ENCODE measurements at regions not wholly inside any gene's neighbourhood (a gene's known extent, or its start where the extent isn't known, plus 50 kb on each side); places are given as distances from the start of the nearest gene placed in this dataset.

DNA sequence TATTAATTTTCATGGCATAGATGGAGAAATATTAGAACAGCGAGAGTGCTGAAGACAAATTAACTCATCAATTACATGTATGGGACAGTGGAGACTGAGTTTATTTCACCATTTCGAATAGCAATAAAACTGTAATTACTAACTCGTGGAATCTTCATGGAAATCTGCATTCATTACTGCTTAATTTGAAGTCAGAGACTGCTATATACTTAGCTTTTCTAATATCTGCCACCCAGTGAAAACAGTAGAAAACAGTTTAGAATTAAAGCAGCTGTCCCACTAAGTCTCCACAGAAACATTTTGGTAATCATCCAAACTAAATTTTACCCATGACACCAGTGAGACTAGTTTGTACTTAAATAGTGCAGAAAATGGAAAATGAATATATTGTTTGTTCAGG lies 56.8 kb downstream of the IZUMO3 start:
- DNase-seq, result no peak

DNA sequence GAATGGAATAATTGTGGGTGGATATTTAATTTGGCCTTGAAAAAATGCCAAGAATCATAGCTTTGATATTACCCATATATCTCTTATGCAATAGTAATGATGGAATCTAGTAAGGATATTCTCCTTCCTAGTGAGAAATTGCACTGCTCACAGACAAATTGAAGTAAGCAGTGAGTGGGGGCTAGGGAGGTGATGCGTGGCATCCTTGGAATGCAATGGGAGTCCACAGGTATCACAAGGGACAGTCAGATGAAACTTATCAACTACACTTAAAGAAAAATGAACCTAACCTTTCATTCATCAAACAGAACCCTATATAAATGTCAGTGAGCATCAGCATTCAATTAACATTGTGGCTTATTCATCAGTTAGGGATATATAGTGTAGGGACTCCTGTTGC lies 57.8 kb downstream of the IZUMO3 start:
- DNase-seq, result no peak

DNA sequence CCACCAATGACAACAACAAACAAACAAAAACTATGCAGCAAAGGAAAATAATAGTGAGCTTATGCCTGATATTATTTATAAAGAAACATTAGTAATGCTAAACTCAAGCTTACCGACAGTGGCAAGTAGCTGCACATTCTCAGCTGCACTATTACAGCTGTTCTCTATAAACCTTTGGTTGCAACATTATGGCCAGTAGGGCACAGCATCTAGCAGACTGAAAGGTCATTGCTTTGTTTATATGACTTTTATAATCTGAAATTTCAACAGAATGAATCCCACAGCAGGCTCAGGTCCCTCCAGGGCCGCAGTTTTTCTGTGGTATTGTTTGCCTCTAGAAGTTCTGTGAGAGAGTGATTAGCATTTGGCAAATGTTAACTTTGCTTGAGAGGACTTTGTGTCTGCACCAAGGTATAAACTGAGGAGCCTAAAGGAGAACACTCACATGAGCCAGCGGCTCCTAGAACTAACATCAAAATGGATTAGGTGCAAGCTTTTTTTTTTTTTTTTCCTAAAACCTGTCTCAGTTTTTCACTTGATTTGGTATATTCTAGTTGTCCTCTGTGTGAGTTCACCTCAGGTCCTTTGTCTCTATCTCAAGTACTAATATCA lies 58.3 kb downstream of the IZUMO3 start:
- DNase-seq, result peak in 1 of 2 experiments; percentile 21

DNA sequence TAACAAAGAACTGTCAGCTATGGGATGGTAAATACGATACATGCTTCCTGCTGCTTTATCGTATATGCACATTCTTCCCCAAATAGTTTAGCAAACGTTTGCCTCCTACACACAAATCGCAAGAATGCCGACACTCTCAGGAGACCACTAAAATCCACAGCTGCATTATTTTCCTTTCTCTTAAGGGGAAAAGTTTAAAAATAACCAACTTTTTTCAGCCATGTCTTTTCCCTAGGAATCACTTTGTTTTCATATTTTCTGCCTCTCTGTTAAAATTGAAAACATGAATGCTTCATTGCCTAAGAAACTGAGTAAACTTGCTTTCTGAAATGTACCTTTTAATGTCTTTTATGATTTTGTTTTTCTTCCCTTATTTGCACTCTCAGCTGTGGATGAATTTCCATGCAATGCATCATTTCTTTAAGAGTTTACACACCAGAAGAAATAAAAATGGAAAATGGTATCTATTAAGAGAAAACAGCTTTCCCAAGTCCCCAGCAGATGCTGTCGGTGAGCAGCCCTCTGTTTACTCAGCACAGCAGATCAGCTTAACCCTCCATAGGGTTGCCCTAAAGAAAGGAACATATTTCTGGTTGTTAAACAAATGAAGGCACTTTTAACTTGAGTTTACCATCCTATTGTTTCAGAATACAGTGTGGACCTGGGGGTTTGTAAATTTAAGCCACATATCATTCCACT lies 66.2 kb downstream of the IZUMO3 start:
- no peak for DNase-seq

DNA sequence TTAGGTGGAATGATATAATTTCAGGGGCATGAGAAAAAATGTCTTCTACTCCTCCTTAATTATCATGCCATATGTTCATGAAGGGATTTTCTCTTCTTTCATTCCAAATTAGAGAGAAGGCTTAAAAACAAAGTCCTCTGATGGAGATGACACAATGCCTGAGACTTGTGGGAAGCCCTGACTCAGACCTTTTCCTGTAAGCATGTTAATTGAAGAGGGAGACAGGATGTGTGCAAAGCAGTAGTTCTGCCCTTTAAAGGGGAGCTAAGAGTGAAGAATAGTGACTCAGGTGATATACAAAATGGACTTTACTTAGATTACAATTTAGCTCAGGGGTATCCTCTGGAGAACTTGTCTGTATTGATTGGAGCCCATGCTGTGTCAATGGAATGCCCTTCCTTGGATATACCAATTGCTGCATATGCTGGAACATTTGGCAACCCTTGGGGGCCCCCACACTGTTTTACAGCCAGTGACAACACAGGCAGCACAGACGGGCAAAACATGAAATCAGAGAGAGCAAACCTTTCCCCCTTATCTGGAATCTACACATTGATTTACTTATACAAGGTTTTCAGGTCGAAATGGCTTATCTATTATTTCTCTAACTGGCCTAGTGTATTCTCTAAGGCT lies 81.3 kb downstream of the IZUMO3 start:
- DNase-seq, result no peak

DNA sequence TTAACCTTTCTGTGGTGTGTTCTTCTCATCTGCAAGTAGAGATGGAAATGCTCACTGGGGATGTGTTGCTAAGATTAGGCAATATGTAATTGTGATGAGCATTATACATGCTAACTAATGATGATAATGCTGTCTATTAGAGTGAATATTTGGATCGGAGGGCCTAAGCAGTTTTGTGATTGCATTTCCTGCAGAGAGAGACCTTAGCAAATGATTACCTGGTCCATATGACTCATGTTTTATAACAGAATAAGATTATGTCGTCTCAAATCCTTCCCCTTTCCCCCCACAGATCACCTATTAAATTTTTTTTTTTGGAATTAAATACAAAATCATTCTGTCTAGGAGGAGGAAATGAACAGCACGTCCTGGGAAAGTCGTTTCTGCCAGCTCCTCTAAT lies 82.7 kb downstream of the IZUMO3 start:
- DNase-seq, result no peak

DNA sequence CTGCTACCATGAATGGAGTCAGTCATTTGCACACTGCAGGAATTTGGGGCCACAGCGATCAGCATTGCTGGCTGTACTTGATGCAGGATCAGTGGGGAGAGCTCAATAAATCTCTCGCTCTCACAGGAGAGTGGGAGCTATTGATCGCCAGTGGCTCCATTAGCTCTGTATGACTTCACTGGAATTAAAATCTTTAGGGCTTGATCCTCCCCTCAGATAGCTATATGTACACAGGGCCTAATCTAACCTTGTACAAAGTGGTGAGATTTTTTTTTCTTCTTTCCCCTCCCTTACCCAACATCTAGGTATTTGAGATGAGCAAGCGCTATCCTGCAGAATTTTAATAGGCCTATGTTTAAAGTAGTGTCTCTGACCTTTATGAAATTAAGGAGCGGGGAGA lies 84.9 kb downstream of the IZUMO3 start:
- DNase-seq, result no peak

DNA sequence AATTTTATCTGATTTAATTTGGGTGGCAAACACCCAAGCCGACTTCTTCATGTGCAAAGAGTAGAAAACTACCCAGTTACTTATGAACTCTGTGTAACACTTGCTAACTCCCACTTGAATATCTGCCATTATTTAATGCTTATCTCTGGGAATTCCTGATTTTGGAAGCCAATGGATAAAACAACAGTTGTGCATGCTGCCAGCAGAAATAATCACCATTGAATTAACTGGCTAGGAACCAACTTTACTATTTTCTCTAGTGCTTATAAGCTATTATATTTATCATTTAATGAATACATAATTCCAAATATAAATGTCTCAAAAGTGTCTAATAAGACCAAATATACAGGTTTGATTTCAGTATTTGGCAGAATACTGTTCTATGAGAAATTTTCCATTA lies 85.7 kb downstream of the IZUMO3 start:
- no peak for DNase-seq

DNA sequence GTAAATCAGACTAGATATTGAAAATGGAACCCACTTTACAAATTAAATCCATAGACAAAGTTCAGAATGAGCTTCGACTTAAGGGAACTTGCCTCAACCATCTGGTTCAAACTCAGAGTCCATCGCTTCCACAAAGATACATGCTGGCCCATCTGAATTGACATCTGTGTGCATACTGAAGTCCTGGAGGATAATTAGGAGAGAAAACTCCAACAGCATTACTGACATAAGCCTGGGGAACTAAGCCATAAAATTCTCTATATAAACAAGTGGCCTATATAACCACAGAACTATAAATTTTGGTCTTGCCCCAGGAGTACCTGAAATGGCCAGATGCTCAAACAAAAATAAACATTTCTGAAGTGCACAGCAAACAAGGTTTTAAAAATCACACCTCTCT lies 94.4 kb downstream of the IZUMO3 start:
- DNase-seq, result peak; percentile 83 to 85

DNA sequence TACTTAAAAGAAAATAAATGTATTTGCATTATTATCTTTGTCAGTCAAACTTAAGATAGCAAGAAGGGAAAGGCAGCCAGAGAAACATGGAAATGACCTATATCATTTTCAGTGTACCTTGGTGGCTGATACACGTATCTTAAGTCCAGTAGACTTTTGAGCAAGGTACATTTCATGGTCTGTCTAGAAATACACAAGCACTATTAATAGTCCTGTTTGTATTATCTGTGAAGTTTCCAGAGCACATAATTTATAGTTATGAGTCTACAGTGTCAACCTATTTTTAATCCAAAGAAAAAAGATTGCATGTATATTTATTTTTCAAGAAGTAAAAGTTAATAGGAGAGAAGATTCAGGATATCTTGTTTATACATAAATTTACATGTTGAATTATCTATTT lies 95.7 kb downstream of the IZUMO3 start:
- DNase-seq, result no peak

DNA sequence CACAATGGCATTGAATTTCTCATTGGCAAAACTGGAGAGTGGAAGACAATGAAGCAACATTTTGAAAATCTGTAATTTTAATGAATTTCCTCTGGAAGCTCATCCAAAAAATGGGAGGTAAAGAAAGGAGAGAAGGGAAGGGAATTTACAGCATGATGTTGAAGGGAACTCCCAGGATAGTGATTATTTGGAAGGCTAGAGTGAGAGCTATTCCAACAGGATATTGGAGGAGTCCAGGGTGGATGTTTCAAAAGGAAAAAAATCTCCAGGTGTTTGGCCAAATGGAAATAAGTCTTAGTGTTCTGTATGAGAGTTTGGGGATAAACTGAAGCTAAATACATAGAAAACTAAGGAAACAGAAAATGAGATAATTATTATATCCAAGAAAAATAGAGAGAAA lies 106.2 kb downstream of the IZUMO3 start:
- DNase-seq, result no peak

DNA sequence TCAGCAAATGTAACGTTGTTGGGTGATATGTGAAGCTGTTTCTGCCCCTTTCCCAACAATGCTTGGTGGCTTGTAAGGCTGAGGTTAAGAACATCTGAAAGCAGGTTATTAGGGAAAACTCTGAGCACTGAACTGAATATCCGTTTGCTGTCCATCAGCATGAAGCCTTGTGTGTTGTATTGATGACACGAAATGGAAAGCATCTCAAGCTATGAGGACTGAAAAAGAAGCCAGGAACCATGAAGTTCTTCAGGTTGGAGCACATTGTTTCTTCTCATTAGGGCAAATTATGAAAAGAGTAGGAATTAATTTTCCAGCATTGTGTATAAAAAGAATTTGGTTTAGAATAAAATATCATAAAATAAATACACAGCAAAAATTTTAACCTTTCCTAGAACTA lies 106.8 kb downstream of the IZUMO3 start:
- no peak for DNase-seq

DNA sequence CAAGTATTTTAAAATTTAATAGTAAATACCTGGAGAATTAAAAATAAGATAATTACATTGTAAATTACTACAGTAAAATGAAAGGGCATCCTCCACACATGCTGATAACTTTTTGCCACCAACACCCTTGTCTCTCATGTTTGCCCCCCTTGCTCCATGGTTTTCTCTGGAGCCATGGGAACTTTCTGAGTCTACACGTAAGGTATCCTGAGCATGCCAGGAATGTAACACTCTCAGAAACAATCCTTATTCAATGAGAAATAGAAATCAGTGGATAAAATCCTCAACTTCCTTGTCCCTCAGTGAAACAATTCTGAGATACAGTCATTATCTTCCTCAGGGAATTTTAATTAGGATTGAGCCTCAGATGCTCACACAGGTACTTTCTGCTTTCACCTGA lies 108.9 kb downstream of the IZUMO3 start:
- DNase-seq, result no peak

DNA sequence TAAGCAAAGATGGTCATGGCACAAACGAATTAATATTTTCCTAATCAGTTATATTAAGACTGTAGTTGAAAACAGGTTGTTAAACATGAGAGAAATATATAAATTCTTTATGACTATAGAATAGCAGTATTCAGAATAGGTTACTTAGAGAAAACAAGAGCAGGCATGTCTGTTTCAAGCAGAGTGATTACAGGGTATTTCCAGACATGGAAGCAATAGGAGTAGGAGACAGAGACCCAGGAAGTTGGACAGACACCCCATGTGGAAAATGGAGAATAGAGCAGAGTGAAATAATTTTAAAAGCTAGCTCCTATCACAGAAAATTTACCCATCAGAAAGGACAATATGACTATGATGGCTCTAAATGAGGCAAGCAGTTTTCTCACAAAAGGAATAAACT lies 111.5 kb downstream of the IZUMO3 start:
- no peak for DNase-seq

DNA sequence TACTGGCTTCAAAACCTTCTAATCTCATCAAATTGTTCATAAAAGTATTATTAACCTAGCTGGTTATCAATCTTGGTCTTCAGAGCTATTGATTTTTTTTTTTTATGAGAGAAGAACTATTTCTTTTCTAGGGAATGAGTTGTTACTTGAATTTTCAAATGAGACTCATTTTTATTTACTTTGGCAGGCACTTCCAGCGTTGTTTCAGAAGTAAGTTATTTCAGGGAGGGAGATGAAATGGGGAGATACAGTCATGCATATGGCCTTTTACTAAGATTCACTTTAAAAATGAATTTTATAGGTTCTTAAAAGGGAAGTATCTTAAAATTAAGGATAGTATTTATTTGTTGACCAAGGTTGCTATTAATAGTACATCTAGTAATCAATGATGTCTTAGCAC lies 129.6 kb downstream of the IZUMO3 start:
- no peak for DNase-seq

DNA sequence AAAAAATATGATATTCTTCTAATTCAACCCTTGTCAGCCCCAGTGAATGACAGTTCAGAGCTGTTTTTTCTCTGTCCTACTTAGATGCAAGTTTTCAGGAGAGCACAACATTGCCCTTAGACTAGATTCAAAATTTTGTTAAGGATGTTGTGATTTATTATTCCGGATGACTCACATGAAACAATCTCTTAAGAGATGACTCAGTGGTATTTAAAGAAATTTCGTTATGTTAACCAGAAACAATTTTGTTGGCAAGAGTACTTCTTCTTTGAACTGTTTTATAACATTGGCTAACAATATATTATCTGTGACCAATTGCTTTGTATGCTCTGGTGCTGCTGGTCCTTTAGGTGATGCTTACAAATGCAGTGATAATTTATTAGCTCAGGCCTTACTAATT lies 132.0 kb downstream of the IZUMO3 start:
- no peak for DNase-seq

DNA sequence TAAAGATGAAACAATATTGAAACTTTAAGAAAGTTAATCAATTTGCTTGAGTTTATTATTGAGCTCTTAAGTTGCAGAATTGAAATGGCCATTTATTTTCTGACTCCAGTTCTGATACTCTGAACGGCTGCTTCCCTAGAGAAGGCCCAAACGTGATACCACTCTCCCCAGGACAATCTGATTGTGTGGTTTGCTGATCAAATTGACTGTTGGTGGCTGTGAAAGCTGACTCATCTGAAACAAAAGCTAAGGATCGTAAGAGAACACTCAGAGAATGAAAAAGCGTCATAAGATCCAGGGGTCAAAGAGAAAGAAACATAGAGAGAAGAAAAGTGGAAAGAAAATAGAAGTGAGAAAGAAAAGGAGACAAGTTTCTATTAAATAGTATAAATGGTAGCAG lies 147.2 kb downstream of the IZUMO3 start:
- no peak for DNase-seq

DNA sequence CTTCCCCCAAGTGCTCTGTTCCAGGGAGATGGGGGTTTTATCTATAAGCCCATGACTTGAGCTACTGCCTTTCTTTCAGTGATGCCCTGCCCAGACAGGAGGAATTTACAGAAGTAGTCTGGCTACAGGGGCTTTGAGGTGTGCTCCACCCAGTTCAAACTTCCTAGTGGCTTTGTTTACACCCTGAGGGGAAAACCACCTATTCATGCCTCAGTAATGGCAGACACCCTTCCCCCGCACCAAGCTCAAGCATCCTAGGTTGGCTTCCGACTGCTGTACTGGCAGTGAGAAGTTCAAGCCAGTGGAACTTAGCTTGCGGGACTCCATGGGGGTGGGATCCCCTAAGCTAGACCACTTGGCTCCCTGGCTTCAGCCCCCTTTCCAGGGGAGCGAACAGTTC lies 154.6 kb downstream of the IZUMO3 start:
- DNase-seq, result no peak

DNA sequence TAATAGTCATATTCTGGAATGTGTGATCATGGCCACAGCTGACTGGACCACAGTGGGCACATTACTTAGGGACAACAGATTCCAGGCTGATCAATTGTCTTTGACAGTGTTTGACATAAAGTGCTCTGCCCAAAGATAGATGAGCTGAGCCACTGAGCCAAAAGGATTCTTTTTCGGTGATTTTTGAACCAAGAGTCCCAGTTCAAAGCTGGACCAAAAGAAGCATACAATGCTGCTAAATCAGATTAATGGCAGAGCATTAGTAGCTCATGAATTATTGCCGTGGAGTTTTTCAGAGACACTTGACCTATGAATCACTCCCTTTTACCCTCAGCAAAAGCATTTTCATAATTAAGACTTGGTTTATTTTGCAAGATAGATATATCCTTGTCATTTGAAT lies 160.6 kb downstream of the IZUMO3 start:
- DNase-seq, result no peak

DNA sequence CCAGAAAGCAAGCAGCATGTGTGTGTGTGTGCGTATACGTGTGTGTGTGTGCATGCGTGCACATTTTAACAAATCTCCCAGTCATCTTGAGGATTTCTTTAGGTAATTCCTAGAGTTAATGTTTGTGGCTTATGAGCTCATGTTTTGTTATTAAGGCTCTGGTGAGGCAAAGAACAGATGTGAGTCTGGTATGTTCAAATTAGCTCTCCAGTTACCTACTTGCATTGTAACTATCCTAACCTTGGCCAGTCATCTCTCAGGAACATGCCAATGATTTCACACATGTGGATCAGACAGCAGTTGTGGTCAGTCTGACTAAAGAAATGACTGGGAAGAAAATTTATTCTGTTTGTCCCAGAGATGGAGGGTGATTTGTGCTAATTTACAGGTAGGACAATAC lies 163.1 kb downstream of the IZUMO3 start:
- no peak for DNase-seq

DNA sequence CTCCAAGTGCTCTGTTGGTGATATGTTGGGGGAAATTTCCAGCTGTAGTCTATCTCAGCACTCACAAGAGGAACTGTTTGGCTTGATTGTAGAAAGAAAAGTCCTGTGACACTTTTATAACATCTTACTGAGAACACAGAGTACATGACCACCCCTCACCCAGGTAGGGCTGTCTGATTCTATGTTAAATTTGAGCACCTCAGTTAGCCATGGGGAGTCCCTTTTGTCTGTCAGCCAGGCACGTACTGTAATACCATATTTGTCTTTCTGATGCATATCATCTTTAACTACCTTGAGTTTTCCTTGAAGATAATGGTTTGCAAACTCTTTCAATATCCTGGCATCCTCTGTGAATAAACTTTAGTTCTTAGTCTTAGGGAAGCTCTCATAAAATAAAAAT lies 164.5 kb downstream of the IZUMO3 start:
- no peak for DNase-seq

DNA sequence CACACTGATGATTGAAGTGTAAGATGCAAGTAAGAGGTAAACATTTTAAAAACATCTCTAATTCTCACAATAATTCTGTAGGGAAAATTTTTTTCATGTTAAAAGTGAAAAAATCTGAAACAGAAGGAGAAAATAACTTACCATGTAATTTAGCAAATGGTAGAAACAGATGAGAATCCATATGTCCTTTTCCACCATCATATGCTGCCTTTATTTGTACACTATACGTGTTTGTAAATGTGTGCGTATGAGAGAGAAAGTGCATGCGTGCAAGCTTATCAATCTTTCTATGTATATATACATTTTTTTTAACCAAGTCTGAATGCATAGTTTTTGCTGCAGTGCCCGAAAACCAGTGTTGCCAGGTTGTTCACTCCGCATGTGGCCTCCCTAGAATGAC lies 186.7 kb downstream of the IZUMO3 start:
- no peak for DNase-seq

DNA sequence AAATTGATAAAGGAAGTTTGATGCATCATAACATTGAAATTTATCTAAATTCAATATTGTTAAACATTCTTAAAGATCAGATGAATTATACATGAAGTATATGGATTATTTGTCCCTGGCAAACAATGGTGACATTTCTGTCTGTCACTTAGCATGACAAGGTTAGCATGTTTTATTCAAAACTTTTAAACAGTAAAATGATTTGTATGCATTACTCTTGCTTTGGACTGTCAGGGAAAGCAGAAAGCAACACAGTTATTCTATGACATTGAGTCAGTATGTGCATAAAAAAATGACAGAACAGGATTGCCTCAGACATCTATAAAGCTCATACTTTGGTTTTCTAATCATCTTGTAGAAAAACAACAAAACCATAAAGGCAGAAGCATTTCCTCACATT lies 193.7 kb downstream of the IZUMO3 start:
- no peak for DNase-seq

DNA sequence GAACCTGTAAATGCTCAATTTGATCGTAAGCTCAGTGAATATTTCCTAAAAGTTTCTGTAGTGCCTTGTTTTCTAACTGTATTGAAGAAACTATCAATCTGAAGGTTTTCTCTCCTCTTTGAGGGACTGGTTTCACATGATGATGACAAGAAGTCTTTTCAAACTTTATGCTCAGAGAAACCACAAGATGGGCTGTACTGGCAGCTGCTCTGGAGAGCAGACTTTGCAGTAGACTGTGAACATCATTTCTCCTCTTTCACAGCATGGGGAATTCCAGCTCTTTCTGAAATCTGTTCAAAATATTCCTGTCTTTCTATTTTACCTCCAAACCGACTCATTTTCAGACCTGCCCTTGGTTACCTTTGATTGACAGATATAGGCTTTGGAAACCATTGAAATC lies 194.4 kb downstream of the IZUMO3 start:
- no peak for DNase-seq

DNA sequence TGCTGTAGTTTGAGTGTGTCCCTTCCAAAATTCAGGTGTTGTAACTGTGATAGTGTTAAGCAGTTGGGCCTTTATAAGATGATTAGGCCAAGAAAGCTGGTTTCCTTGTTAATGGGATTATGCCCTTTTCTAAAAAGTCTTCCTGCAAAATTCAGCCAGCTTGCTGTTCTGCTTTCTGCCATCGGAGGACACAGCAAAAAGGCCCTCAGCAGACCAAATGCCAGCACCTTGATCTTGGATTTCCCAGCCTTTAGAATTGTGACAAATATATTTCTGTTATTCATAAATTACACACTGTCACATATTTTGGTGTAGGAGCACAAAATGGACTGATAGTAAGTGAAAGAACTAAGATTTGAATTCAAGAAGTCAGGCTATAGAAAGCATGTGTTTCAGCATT lies 203.2 kb downstream of the IZUMO3 start:
- DNase-seq, result no peak

All from SHP77 (cell line).